Activated CD8-positive, alpha-beta T cell treated with anti-CD3 and anti-CD28 coated beads for 36 hours (primary cell): ENCODE measurements at regions not wholly inside any gene's neighbourhood (a gene's known extent, or its start where the extent isn't known, plus 50 kb on each side); places are given as distances from the start of the nearest gene placed in this dataset.

Source experiments
- ATAC-seq: fragments of 200-7000 bp; cut with Tn5 transposase; one replicate; pipeline ENCODE4 v1.10.0; 2021; ENCODE audit warnings: mild to moderate bottlenecking, moderate library complexity
- CTCF ChIA-PET: fragments of 350-600 bp; sonication (Branson Sonifier 250); formaldehyde crosslinking; loops from one replicate; lab custom pipeline; 2021; ENCODE audit warnings: antibody characterized with exemption; lab: Charles Lee
- POLR2A ChIA-PET: fragments of 350-600 bp; sonication (Branson Sonifier 250); formaldehyde crosslinking; loops from one replicate; lab custom pipeline; 2021; ENCODE audit warnings: antibody characterized with exemption; lab: Charles Lee
- DNase-seq: peaks from one replicate; pipeline ENCODE4 v3.0.0-alpha.2; 2020
- H3K27ac Mint-ChIP-seq: one replicate; pipeline ENCODE4 v1.8.0; 2021; ENCODE audit warnings: mild to moderate bottlenecking, mixed read lengths
- H3K27me3 Mint-ChIP-seq: one replicate; pipeline ENCODE4 v1.8.0; 2021; ENCODE audit warnings: mixed read lengths
- H3K36me3 Mint-ChIP-seq: one replicate; pipeline ENCODE4 v1.8.0; 2021; ENCODE audit warnings: low read depth, mixed read lengths
- H3K4me1 Mint-ChIP-seq: one replicate; pipeline ENCODE4 v1.8.0; 2021; ENCODE audit warnings: low read depth, mixed read lengths
- H3K4me3 Mint-ChIP-seq: one replicate; pipeline ENCODE4 v1.8.0; 2021; ENCODE audit warnings: mild to moderate bottlenecking, moderate library complexity, mixed read lengths
- H3K9me3 Mint-ChIP-seq: one replicate; pipeline ENCODE4 v1.8.0; 2021; ENCODE audit warnings: mixed read lengths
- CTCF ChIP-seq: fragments of 200-600 bp; IDR thresholded peaks from one replicate; pipeline ENCODE4 v1.8.0; 2022; ENCODE audit warnings: antibody characterized with exemption, mild to moderate bottlenecking
- intact Hi-C: fragments of 100-400 bp; cut with micrococcal nuclease; formaldehyde crosslinking; loops from one replicate; pipeline ENCODE4 v1.10.0; 2022

GRCh38 chr14:38536376-38537038 lies 280.6 kb upstream of the CLEC14A start:
- ATAC-seq (no peak), DNase-seq (no peak)
- Mint-ChIP-seq H3K4me3 (no peak overlapping the region), H3K4me1 (no peaks in the 10 kb centered on the region), H3K9me3 (no peaks in the 10 kb centered on the region), H3K27ac (no peak overlapping the region), H3K36me3 (no peaks in the 10 kb centered on the region), H3K27me3 (no peaks in the 10 kb centered on the region)
- ChIA-PET POLR2A (no interaction called here), CTCF (no interaction called here)
- intact Hi-C loops: no loop called here
- TF ChIP-seq CTCF: no peak

- TF ChIP-seq CTCF: no peak
- Mint-ChIP-seq H3K36me3 (no peaks in the 10 kb centered on the region), H3K27me3 (no peaks in the 10 kb centered on the region), H3K4me1 (no peaks in the 10 kb centered on the region), H3K9me3 (no peaks in the 10 kb centered on the region), H3K27ac (no peak overlapping the region), H3K4me3 (no peak overlapping the region)
- no peak for DNase-seq
- ATAC-seq: no peak
- CTCF ChIA-PET: no interaction called here
- intact Hi-C loops: no loop called here
- POLR2A ChIA-PET: no interaction called here
These were observed 272.7 kb upstream of the CLEC14A start for GRCh38 chr14:38528582-38528981.

- Mint-ChIP-seq H3K36me3 (no peaks in the 10 kb centered on the region), H3K27ac (no peak overlapping the region), H3K9me3 (no peaks in the 10 kb centered on the region), H3K27me3 (no peaks in the 10 kb centered on the region), H3K4me1 (no peaks in the 10 kb centered on the region), H3K4me3 (no peak overlapping the region)
- DNase-seq (no peak), ATAC-seq (no peak)
- POLR2A ChIA-PET: no interaction called here
- TF ChIP-seq CTCF: no peak
- CTCF ChIA-PET: no interaction called here
- intact Hi-C loops: no loop called here
These were observed 271.6 kb upstream of the CLEC14A start for GRCh38 chr14:38527502-38527878.

GRCh38 chr14:38526826-38527501 lies 271.1 kb upstream of the CLEC14A start:
- ATAC-seq (no peak), DNase-seq (no peak)
- no peaks in the 10 kb centered on the region for H3K27me3 Mint-ChIP-seq
- H3K27ac Mint-ChIP-seq: no peak overlapping the region
- no peak overlapping the region for H3K4me3 Mint-ChIP-seq
- H3K9me3 Mint-ChIP-seq: no peaks in the 10 kb centered on the region
- no peaks in the 10 kb centered on the region for H3K36me3 Mint-ChIP-seq
- H3K4me1 Mint-ChIP-seq: no peaks in the 10 kb centered on the region
- CTCF ChIA-PET: no interaction called here
- TF ChIP-seq CTCF: no peak
- intact Hi-C loops: no loop called here
- POLR2A ChIA-PET: no interaction called here

GRCh38 chr14:38524636-38525509 lies 269.0 kb upstream of the CLEC14A start:
- no peak for TF ChIP-seq CTCF
- ChIA-PET POLR2A (no interaction called here), CTCF (no interaction called here)
- no peak overlapping the region for H3K4me3 Mint-ChIP-seq
- peaks cover 3% of the 10 kb centered on the region for H3K9me3 Mint-ChIP-seq
- no peaks in the 10 kb centered on the region for H3K36me3 Mint-ChIP-seq
- no peaks in the 10 kb centered on the region for H3K4me1 Mint-ChIP-seq
- no peaks in the 10 kb centered on the region for H3K27me3 Mint-ChIP-seq
- DNase-seq (no peak), ATAC-seq (no peak)
- no peak overlapping the region for H3K27ac Mint-ChIP-seq
- intact Hi-C loops: no loop called here
